ACC112 (cell line): ENCODE measurements at regions not wholly inside any gene's neighbourhood (a gene's known extent, or its start where the extent isn't known, plus 50 kb on each side); places are given as distances from the start of the nearest gene placed in this dataset.

ENCODE experiments used
- H2AFZ ChIP-seq: fragments of 200-600 bp; sonication (generic); one replicate; pipeline ENCODE4 v1.6.0; 2017; ENCODE audit warnings: antibody characterized with exemption, low read length; ENCODE audit not compliant: unreplicated experiment
- H3K27ac ChIP-seq: fragments of 200-600 bp; sonication (generic); 2 replicates; pipeline ENCODE4 v1.5.1; 2014; ENCODE audit warnings: low read depth, mild to moderate bottlenecking, antibody characterized with exemption, low read length, moderate library complexity
- H3K27me3 ChIP-seq: fragments of 200-600 bp; sonication (generic); 2 replicates; pipeline ENCODE4 v1.6.1; 2014; ENCODE audit warnings: mild to moderate bottlenecking, antibody characterized with exemption, low read length, moderate library complexity, mixed read lengths; ENCODE audit not compliant: insufficient read depth
- H3K36me3 ChIP-seq: fragments of 200-600 bp; sonication (generic); 2 replicates; pipeline ENCODE4 v1.6.1; 2016; ENCODE audit warnings: mild to moderate bottlenecking, antibody characterized with exemption, low read length, moderate library complexity, mixed read lengths; ENCODE audit not compliant: insufficient read depth
- H3K4me1 ChIP-seq: fragments of 200-600 bp; sonication (generic); one replicate; pipeline ENCODE4 v1.6.1; 2016; ENCODE audit warnings: low read length, mixed read lengths; ENCODE audit not compliant: insufficient read depth, unreplicated experiment, control insufficient read depth
- H3K4me3 ChIP-seq: fragments of 200-600 bp; sonication (generic); 2 replicates; pipeline ENCODE4 v1.5.1; 2014; ENCODE audit warnings: mild to moderate bottlenecking, low read depth, low read length
- H3K79me2 ChIP-seq: fragments of 200-600 bp; sonication (generic); one replicate; pipeline ENCODE4 v1.6.0; 2016; ENCODE audit warnings: low read length; ENCODE audit not compliant: control insufficient read depth, unreplicated experiment, insufficient read depth

GRCh38 chr15:98441599-98441998 lies 206.7 kb upstream of the IGF1R start:
- Histone ChIP-seq H3K4me1 (peaks cover 5% of the 10 kb centered on the region), H3K36me3 (no peaks in the 10 kb centered on the region), H3K27ac (no peak overlapping the region), H3K27me3 (peaks cover 15% of the 10 kb centered on the region), H3K79me2 (no peaks in the 10 kb centered on the region), H2AFZ (no peak overlapping the region), H3K4me3 (no peak overlapping the region)

GRCh38 chr15:98442379-98442833 lies 205.9 kb upstream of the IGF1R start:
- Histone ChIP-seq H3K27ac (no peak overlapping the region), H3K4me1 (peaks cover 5% of the 10 kb centered on the region), H2AFZ (no peak overlapping the region), H3K79me2 (no peaks in the 10 kb centered on the region), H3K36me3 (no peaks in the 10 kb centered on the region), H3K27me3 (peaks cover 20% of the 10 kb centered on the region), H3K4me3 (no peak overlapping the region)

GRCh38 chr15:98442901-98443300 lies 205.4 kb upstream of the IGF1R start:
- Histone ChIP-seq H3K4me1 (peaks cover 5% of the 10 kb centered on the region), H3K36me3 (no peaks in the 10 kb centered on the region), H3K4me3 (no peak overlapping the region), H2AFZ (no peak overlapping the region), H3K79me2 (no peaks in the 10 kb centered on the region), H3K27me3 (peaks cover 21% of the 10 kb centered on the region), H3K27ac (no peak overlapping the region)

GRCh38 chr15:98443526-98443925 lies 204.8 kb upstream of the IGF1R start:
- Histone ChIP-seq H3K4me1 (peaks cover 5% of the 10 kb centered on the region), H3K4me3 (no peak overlapping the region), H3K36me3 (no peaks in the 10 kb centered on the region), H3K79me2 (no peaks in the 10 kb centered on the region), H2AFZ (no peak overlapping the region), H3K27me3 (peaks cover 27% of the 10 kb centered on the region), H3K27ac (no peak overlapping the region)

GRCh38 chr15:98444138-98444537 lies 204.2 kb upstream of the IGF1R start:
- Histone ChIP-seq H3K27ac (no peak overlapping the region), H3K79me2 (no peaks in the 10 kb centered on the region), H2AFZ (no peak overlapping the region), H3K36me3 (no peaks in the 10 kb centered on the region), H3K4me3 (no peak overlapping the region), H3K27me3 (peaks cover 34% of the 10 kb centered on the region), H3K4me1 (peaks cover 5% of the 10 kb centered on the region)

GRCh38 chr15:98445315-98445714 lies 203.0 kb upstream of the IGF1R start:
- no peaks in the 10 kb centered on the region for H3K36me3 ChIP-seq
- no peaks in the 10 kb centered on the region for H3K79me2 ChIP-seq
- H3K27me3 ChIP-seq, result peaks cover 45% of the 10 kb centered on the region
- H3K4me1 ChIP-seq, result peaks cover 5% of the 10 kb centered on the region
- H3K27ac ChIP-seq, result no peak overlapping the region
- no peak overlapping the region for H2AFZ ChIP-seq
- no peak overlapping the region for H3K4me3 ChIP-seq

GRCh38 chr15:98446083-98446482 lies 202.3 kb upstream of the IGF1R start:
- Histone ChIP-seq H3K79me2 (no peaks in the 10 kb centered on the region), H3K36me3 (no peaks in the 10 kb centered on the region), H3K27me3 (peaks cover 49% of the 10 kb centered on the region), H2AFZ (no peak overlapping the region), H3K4me1 (peaks cover 5% of the 10 kb centered on the region), H3K27ac (no peak overlapping the region), H3K4me3 (no peak overlapping the region)

- Histone ChIP-seq H2AFZ (no peak overlapping the region), H3K4me1 (peaks cover 5% of the 10 kb centered on the region), H3K27ac (no peak overlapping the region), H3K36me3 (no peaks in the 10 kb centered on the region), H3K4me3 (no peak overlapping the region), H3K79me2 (no peaks in the 10 kb centered on the region), H3K27me3 (peaks cover 55% of the 10 kb centered on the region)
These were observed 201.3 kb upstream of the IGF1R start for GRCh38 chr15:98447069-98447468.

GRCh38 chr15:98451236-98451635 lies 197.1 kb upstream of the IGF1R start:
- Histone ChIP-seq H2AFZ (no peak overlapping the region), H3K27me3 (peaks cover 44% of the 10 kb centered on the region)

GRCh38 chr15:98452238-98452637 lies 196.1 kb upstream of the IGF1R start:
- no peaks in the 10 kb centered on the region for H3K79me2 ChIP-seq

More at GRCh38 chr15:98451236-98451635, 197.1 kb upstream of the IGF1R start:
- Histone ChIP-seq H3K27ac (no peak overlapping the region), H3K4me3 (no peak overlapping the region), H3K4me1 (no peaks in the 10 kb centered on the region), H3K79me2 (no peaks in the 10 kb centered on the region), H3K36me3 (no peaks in the 10 kb centered on the region)

GRCh38 chr15:98455904-98456303 lies 192.4 kb upstream of the IGF1R start:
- Histone ChIP-seq H3K79me2 (no peaks in the 10 kb centered on the region), H3K4me3 (no peak overlapping the region), H3K4me1 (no peaks in the 10 kb centered on the region), H3K27ac (no peak overlapping the region), H2AFZ (no peak overlapping the region), H3K36me3 (no peaks in the 10 kb centered on the region), H3K27me3 (peaks cover 24% of the 10 kb centered on the region)

More at GRCh38 chr15:98452238-98452637, 196.1 kb upstream of the IGF1R start:
- H3K27me3 ChIP-seq, result peaks cover 40% of the 10 kb centered on the region
- H2AFZ ChIP-seq, result no peak overlapping the region
- H3K4me3 ChIP-seq, result no peak overlapping the region
- H3K27ac ChIP-seq, result no peak overlapping the region
- no peaks in the 10 kb centered on the region for H3K4me1 ChIP-seq
- H3K36me3 ChIP-seq, result no peaks in the 10 kb centered on the region
